ENCODE measurements at regions not wholly inside any gene's neighbourhood (a gene's known extent, or its start where the extent isn't known, plus 50 kb on each side); places are given as distances from the start of the nearest gene placed in this dataset.

DNA sequence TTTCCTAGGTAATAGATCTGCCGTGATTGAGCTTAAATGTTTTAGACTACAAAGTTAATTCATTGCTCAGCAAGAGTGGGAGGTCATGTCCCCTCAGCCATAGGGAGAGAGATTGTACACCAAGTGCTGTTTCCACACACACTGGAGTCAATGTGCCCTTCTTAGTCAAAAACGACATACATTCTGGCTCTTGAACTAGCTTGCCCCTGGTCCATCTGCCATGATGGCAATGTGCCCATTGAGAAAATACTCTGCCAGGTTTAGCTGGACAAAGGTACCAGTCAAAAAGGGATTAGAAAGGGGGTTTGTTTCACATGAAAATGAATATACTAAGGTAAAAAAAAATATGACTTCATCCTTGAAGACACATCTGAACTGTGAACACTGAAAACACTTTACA is 377.1 kb upstream of the ADGRL3 start:
- TF ChIP-seq EZH2phosphoT487 (IDR thresholded peaks at IDR 0.05; ENCODE audit: borderline replicate concordance): no peak
- TF ChIP-seq, protein P1, sequence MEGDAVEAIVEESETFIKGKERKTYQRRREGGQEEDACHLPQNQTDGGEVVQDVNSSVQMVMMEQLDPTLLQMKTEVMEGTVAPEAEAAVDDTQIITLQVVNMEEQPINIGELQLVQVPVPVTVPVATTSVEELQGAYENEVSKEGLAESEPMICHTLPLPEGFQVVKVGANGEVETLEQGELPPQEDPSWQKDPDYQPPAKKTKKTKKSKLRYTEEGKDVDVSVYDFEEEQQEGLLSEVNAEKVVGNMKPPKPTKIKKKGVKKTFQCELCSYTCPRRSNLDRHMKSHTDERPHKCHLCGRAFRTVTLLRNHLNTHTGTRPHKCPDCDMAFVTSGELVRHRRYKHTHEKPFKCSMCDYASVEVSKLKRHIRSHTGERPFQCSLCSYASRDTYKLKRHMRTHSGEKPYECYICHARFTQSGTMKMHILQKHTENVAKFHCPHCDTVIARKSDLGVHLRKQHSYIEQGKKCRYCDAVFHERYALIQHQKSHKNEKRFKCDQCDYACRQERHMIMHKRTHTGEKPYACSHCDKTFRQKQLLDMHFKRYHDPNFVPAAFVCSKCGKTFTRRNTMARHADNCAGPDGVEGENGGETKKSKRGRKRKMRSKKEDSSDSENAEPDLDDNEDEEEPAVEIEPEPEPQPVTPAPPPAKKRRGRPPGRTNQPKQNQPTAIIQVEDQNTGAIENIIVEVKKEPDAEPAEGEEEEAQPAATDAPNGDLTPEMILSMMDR (conservative IDR thresholded peaks at IDR 0.05; ENCODE audit: low read length): no peak
